ENCODE measurements at regions not wholly inside any gene's neighbourhood (a gene's known extent, or its start where the extent isn't known, plus 50 kb on each side); places are given as distances from the start of the nearest gene placed in this dataset.

GRCh38 chr1:244318512-244318911 lies 133.2 kb downstream of the ADSS2 start:
- no peak overlapping the region for H3K4me3 ChIP-seq (ENCODE audit: low read depth, low read length)
- TF ChIP-seq CTCF (IDR thresholded peaks at IDR 0.05; ENCODE audit: insufficient read depth, low read depth, low read length) = no peak
- DNase-seq (ENCODE audit: low read depth) = no peak

GRCh38 chr1:244319283-244320132 lies 132.2 kb downstream of the ADSS2 start:
- peak; percentile 66 for DNase-seq (ENCODE audit: low read depth)
- TF ChIP-seq CTCF (IDR thresholded peaks at IDR 0.05; ENCODE audit: insufficient read depth, low read depth, low read length) = no peak
- H3K4me3 ChIP-seq (ENCODE audit: low read depth, low read length) = no peak overlapping the region

GRCh38 chr1:244322181-244322580 lies 129.5 kb downstream of the ADSS2 start:
- H3K4me3 ChIP-seq (ENCODE audit: low read depth, low read length) = no peak overlapping the region
- TF ChIP-seq CTCF (IDR thresholded peaks at IDR 0.05; ENCODE audit: insufficient read depth, low read depth, low read length) = no peak
- no peak for DNase-seq (ENCODE audit: low read depth)

GRCh38 chr1:244322791-244323521 lies 128.8 kb downstream of the ADSS2 start:
- no peak for TF ChIP-seq CTCF (IDR thresholded peaks at IDR 0.05; ENCODE audit: insufficient read depth, low read depth, low read length)
- DNase-seq (ENCODE audit: low read depth) = peak; percentile 96
- no peak overlapping the region for H3K4me3 ChIP-seq (ENCODE audit: low read depth, low read length)

- no peak overlapping the region for H3K4me3 ChIP-seq (ENCODE audit: low read depth, low read length)
- DNase-seq (ENCODE audit: low read depth) = no peak
- no peak for TF ChIP-seq CTCF (IDR thresholded peaks at IDR 0.05; ENCODE audit: insufficient read depth, low read depth, low read length)
Measured at GRCh38 chr1:244324176-244324883, 127.4 kb downstream of the ADSS2 start.

GRCh38 chr1:244325056-244325758 lies 126.5 kb downstream of the ADSS2 start:
- no peak overlapping the region for H3K4me3 ChIP-seq (ENCODE audit: low read depth, low read length)
- TF ChIP-seq CTCF (IDR thresholded peaks at IDR 0.05; ENCODE audit: insufficient read depth, low read depth, low read length) = no peak
- no peak for DNase-seq (ENCODE audit: low read depth)

Data from fibroblast of villous mesenchyme (primary cell).